IMR-90 (cell line): ENCODE measurements at regions not wholly inside any gene's neighbourhood (a gene's known extent, or its start where the extent isn't known, plus 50 kb on each side); places are given as distances from the start of the nearest gene placed in this dataset.

ENCODE experiments used
- BHLHE40 ChIP-seq: fragments of 150-350 bp; IDR thresholded peaks from 2 replicates; pipeline ENCODE4 v1.6.1; 2016; ENCODE audit warnings: mild to moderate bottlenecking, low read depth, low read length
- CHD1 ChIP-seq: IDR thresholded peaks from 2 replicates; pipeline ENCODE4 v1.6.1; 2012; ENCODE audit warnings: low read depth, low read length, improper control_type of control experiment
- CTCF ChIP-seq: conservative IDR thresholded peaks from 2 replicates; pipeline ENCODE4 v1.5.1; 2012; ENCODE audit warnings: mild to moderate bottlenecking, low read depth, low read length, improper control_type of control experiment
- ELK1 ChIP-seq: fragments of 150-350 bp; IDR thresholded peaks from 2 replicates; pipeline ENCODE4 v1.6.1; 2016; ENCODE audit warnings: low read depth, mild to moderate bottlenecking, low read length, moderate library complexity, borderline replicate concordance
- MAZ ChIP-seq: IDR thresholded peaks from 2 replicates; pipeline ENCODE4 v1.6.1; 2012; ENCODE audit warnings: low read depth, mild to moderate bottlenecking, low read length, improper control_type of control experiment, moderate library complexity, borderline replicate concordance
- POLR2A ChIP-seq: IDR thresholded peaks from 2 replicates; pipeline ENCODE4 v1.6.1; 2012; ENCODE audit warnings: mild to moderate bottlenecking, low read depth, low read length
- RFX5 ChIP-seq: IDR thresholded peaks from 2 replicates; pipeline ENCODE4 v1.8.0; 2012; ENCODE audit warnings: low read depth, mild to moderate bottlenecking, low read length, moderate library complexity

- TF ChIP-seq CTCF (no peak), RFX5 (no peak), POLR2A (no peak), CHD1 (no peak), ELK1 (no peak), BHLHE40 (no peak), MAZ (no peak)
Measured at GRCh38 chr2:195414537-195415100, 242.4 kb upstream of the SLC39A10 start.
